ENCODE measurements at regions not wholly inside any gene's neighbourhood (a gene's known extent, or its start where the extent isn't known, plus 50 kb on each side); places are given as distances from the start of the nearest gene placed in this dataset.

DNA sequence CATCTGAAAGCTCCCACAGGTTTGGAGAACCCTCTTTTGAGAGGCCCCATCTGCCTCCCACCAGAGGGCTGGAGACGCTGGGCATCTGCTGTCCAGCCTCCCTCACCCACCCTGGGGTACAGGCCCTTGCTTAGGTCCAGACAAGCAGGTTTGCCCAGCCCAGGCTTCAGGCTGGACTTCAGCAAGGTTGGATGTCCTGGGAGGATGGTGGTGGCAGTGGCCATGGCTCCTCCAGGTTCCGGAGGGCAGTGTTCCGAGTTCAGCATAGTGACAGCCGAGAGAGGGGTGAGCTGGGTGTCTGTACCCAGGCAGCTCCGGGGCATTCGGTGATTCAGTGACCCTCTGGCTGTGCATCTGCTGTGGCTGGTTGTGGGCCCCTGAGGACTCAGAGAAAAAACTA, 58.2 kb upstream of the HDAC4 start:
- DNase-seq = no peak

DNA sequence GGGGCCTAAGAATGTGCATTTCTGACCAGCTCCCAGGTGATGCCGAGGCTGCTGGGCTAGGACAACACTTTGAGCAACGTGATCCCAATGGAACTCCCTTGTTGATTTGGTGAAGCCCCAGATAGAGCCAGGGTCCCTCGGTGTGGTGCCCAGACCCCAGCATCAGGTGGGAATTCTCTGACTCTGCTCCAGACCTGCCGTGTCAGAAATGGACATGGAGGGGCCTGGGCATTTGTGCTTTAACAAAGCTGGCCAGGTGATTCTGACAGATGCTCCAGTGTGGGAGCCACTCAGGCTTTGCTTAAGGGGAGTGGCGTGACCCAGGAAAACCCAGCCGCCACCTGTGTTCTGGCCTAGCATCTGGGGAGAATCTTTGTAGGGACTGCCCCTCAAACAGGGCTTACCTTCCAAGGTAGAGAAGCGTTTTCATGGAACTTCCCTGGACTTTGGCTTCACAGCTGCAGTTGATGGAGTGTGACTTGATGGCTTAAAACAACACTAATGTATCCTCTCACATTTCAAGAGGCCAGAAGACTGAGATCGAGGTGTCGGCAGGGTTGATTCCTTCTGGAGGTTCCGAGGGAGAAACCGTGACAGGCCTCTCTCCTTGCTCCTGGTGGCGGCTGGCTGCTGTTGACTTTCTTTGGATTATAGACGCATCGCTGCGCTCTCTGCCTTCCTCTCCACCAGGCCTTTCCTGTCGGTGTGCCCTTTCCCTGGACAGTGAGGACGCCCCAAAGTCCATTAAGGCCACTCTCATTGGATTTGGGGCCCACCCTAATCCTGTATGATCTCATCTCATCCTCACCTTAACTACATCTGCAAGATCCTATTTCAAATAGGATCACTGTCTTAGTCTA, 57.0 kb upstream of the HDAC4 start:
- peak; percentile 62 for DNase-seq

GRCh38 chr2:239456940-239457339, 56.1 kb upstream of the HDAC4 start:
- no peak for DNase-seq

GRCh38 chr2:239455436-239456203, 54.8 kb upstream of the HDAC4 start:
- DNase-seq = no peak

DNA sequence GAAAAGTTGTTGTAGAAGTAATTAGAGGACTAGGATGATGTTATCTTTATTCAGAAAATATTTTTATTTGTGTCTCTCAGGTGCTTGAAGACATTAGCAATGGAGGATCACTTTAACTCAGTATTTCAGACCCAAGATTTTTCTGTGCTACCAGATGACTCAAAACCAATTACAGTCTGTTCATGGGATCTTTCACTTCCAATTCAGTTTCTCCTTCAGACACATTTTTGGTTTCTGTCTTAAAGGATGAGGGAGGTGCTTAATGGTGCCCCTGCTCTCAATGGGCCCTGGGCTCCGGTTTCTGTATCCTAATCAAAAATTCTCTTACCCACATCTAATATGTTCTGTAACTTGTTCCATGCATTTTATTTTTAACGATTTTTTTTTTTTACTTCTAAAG, 53.7 kb upstream of the HDAC4 start:
- DNase-seq = no peak
